Muscle of leg (tissue), 3 donors: ENCODE measurements at regions not wholly inside any gene's neighbourhood (a gene's known extent, or its start where the extent isn't known, plus 50 kb on each side); places are given as distances from the start of the nearest gene placed in this dataset.

Experiments
- DNase-seq: peaks from one replicate; pipeline ENCODE4 v3.0.0; 2013
- H3K27ac ChIP-seq: one replicate; pipeline ENCODE4 v1.5.1; 2013; ENCODE audit warnings: mild to moderate bottlenecking, low read length, control low read depth
- H3K27me3 ChIP-seq: one replicate; pipeline ENCODE4 v1.6.1; 2013; ENCODE audit warnings: low read length; ENCODE audit not compliant: control insufficient read depth, insufficient read depth
- H3K36me3 ChIP-seq: one replicate; pipeline ENCODE4 v1.6.1; 2013; ENCODE audit warnings: low read length; ENCODE audit not compliant: control insufficient read depth, insufficient read depth
- H3K4me1 ChIP-seq: one replicate; pipeline ENCODE4 v1.6.1; 2013; ENCODE audit warnings: low read length; ENCODE audit not compliant: control insufficient read depth, insufficient read depth
- H3K4me3 ChIP-seq: one replicate; pipeline ENCODE4 v1.5.1; 2013; ENCODE audit warnings: low read length, control low read depth
- H3K9me3 ChIP-seq: replicated peaks from 2 replicates; pipeline ENCODE4 v1.6.1; 2013; ENCODE audit warnings: low read depth, low read length; ENCODE audit not compliant: control insufficient read depth
- WGBS: methylation state at CpG from one replicate; pipeline ENCODE4 v1.1.5; 2013; ENCODE audit warnings: missing lambda C conversion rate; ENCODE audit not compliant: insufficient coverage; 5-methylcytosine and 5-hydroxymethylcytosine counted together

DNA sequence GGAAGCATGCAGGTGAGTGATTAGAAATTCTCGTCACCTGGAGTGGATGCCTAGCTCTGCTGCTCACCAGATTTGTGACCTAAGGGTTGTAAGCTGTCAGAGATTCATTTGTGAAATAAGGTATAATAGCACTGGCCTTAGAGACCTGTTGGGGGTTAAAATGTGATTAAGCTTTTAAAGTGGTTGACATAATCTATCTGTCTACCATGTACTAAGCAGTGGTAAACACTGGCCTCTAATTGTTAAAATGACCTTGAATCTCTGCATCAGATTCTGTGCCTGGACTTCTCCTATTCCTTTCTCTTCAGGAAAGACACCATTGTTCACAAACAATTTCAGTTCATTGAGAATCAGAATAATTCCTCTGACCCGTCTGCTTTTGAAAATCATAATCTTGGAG, 536.2 kb downstream of the CBLN4 start:
- 82% methylated on average over 1 of the region's 2 CpGs for WGBS
- no peaks in the 10 kb centered on the region for H3K36me3 ChIP-seq

DNA sequence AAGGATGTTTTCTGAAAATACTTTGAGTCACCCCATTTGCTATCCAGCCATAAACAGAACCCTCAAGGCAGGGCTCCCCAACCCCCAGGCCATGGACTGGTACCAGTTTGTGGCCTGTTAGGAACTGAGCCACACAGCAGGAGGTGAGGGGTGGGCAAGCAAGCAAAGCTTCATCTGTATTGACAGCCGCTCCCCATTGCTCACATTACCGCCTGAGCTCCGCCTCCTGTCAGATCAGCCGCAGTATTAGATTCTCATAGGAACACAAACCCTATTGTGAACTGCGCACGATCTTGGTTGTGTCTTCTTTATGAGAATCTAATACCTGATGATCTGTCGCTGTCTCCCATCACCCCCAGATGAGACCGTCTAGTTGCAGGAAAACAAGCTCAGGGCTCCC, 543.8 kb downstream of the CBLN4 start:
- Histone ChIP-seq H3K4me3 (no peak overlapping the region), H3K9me3 (no peaks in the 10 kb centered on the region), H3K27me3 (no peaks in the 10 kb centered on the region), H3K36me3 (no peaks in the 10 kb centered on the region), H3K27ac (no peak overlapping the region), H3K4me1 (no peaks in the 10 kb centered on the region)
- WGBS = 100% methylated on average over 2 of the region's 8 CpGs
- no peak for DNase-seq

More for the DNA sequence above, 536.2 kb downstream of the CBLN4 start:
- no peaks in the 10 kb centered on the region for H3K9me3 ChIP-seq
- H3K4me3 ChIP-seq = no peak overlapping the region
- DNase-seq = no peak
- H3K27me3 ChIP-seq = no peaks in the 10 kb centered on the region
- no peak overlapping the region for H3K27ac ChIP-seq
- H3K4me1 ChIP-seq = no peaks in the 10 kb centered on the region

DNA sequence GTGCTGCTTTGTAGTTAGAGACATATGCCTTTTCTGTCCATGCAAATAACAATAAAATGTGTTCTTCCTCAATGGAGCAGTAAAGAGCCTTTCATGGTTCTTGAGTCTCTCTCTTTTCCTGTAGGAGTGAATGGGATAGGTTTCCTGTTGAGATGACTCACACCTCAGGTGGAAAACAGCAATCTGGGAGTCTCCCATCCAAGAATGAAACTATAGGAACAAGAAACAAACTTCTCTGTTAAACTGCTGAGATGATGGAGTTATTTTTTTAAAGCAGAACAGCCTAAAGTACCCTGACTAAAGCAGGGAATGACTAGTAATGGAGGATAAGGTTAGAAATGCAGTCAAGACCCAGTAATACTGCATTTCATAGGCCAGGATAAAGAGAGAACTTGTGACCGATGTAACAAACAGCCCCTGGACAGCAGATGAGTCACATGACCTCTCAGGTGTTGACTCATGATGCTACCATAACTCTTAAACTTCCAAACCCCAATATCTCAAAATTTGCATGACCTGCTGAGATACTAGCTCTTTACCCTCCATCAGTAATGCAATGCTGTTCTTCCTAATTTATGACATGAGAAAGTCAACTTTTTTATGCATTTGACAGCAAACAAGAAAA, 548.9 kb downstream of the CBLN4 start:
- 86% methylated on average over 1 of the region's 1 CpG for WGBS
- H3K9me3 ChIP-seq = no peaks in the 10 kb centered on the region
- no peaks in the 10 kb centered on the region for H3K27me3 ChIP-seq
- no peaks in the 10 kb centered on the region for H3K36me3 ChIP-seq
- no peak for DNase-seq
- H3K27ac ChIP-seq = no peak overlapping the region
- no peak overlapping the region for H3K4me3 ChIP-seq
- H3K4me1 ChIP-seq = no peaks in the 10 kb centered on the region

DNA sequence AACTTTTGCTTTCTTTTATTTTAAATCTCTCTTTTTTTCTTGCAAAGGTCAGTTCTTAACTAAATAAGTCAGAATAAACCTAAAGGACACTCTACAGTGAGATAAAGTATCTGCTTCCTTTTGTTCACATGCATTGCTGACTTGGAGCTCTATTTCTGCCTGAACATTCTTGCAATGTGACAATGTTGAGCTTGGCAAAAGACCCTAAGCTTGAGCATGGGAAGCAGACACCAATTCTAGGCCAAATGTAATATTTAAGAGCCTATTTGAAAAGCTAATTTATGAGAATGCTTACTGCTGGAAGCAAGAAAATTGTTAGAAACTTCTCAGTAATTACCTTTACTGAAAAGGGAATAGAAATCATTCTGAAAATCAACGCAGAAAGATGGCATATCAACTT, 556.2 kb downstream of the CBLN4 start:
- H3K27ac ChIP-seq = no peak overlapping the region
- H3K27me3 ChIP-seq = no peaks in the 10 kb centered on the region
- no peaks in the 10 kb centered on the region for H3K36me3 ChIP-seq
- peak; percentile 6 for DNase-seq
- no peaks in the 10 kb centered on the region for H3K9me3 ChIP-seq
- no peaks in the 10 kb centered on the region for H3K4me1 ChIP-seq
- 83% methylated on average over 1 of the region's 1 CpG for WGBS
- H3K4me3 ChIP-seq = no peak overlapping the region

DNA sequence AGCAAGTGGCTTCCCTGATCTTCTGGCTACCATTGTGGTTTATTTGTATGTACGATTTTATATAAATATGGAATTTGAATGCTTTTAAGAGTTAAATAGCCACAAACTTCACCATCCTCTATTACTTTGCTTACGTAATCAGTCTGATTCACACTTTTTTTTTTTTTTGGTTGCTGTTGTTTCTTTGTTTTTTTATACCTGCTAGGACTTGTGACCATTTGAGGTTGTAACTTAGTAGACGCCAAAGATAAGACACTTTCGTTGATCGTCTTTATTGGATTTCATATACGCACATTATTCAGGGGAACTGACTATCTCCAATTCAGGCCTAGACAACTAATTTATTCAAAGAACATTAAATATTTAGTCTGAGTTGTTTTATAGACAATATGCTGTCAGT, 559.0 kb downstream of the CBLN4 start:
- no peaks in the 10 kb centered on the region for H3K27me3 ChIP-seq
- no peak overlapping the region for H3K27ac ChIP-seq
- no peaks in the 10 kb centered on the region for H3K9me3 ChIP-seq
- no CpG with 5 or more reads among the region's 6 CpGs for WGBS
- H3K36me3 ChIP-seq = no peaks in the 10 kb centered on the region
- DNase-seq = no peak
- no peak overlapping the region for H3K4me3 ChIP-seq
- no peaks in the 10 kb centered on the region for H3K4me1 ChIP-seq

DNA sequence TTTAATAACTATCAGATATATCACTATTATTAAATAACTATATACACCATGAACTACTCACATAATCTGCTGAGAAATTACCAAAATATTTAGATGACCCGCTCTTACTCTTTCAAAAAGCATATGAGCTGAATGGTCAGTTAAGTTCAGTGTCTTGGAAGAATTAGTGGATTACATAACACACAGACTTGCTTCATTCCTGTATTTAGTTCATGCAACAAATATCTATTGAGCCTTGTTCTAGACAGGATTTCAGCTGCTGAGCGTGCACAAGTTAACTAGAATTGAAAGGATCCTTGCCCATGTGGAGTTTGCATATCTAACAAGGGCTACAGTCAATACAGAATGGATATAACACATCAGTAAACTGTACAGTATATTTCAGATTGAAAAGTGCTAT, 566.2 kb downstream of the CBLN4 start:
- Histone ChIP-seq H3K4me3 (no peak overlapping the region), H3K36me3 (no peaks in the 10 kb centered on the region), H3K27me3 (no peaks in the 10 kb centered on the region), H3K9me3 (no peaks in the 10 kb centered on the region), H3K27ac (no peak overlapping the region), H3K4me1 (no peaks in the 10 kb centered on the region)
- DNase-seq = no peak
- WGBS = no CpG with 5 or more reads among the region's 2 CpGs

DNA sequence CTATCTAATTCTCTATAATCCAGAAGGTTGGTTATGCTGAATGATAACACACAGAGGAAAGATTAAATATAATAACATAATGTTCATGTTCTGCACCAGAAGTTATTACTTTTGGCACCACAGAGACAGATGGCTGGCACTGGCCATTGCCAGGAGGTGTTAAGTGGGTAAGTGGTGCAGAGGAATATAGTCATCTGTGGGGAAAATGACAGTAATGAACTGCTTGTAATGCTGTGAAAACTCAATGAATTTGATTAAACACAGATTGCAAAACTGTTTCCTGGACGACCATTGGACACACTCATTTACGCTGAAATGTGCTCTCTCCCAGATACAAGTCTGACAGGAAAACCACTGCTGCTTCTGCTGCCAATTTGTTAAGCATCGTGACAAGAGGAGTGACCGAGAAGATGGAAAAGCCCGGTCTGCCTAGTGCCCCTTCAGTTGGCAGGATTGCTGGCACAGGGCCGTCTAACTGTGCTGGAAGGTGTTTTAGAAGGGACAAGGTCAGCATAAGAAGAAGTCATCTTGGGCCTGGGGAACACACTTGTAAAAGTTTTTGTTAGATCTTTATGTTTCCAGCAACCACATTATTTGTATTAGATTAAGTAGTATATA, 567.4 kb downstream of the CBLN4 start:
- H3K27me3 ChIP-seq = no peaks in the 10 kb centered on the region
- no peaks in the 10 kb centered on the region for H3K4me1 ChIP-seq
- no peak overlapping the region for H3K27ac ChIP-seq
- 62% methylated on average over 6 of the region's 6 CpGs for WGBS
- H3K9me3 ChIP-seq = no peaks in the 10 kb centered on the region
- peak; percentile 35 for DNase-seq
- no peaks in the 10 kb centered on the region for H3K36me3 ChIP-seq
- H3K4me3 ChIP-seq = no peak overlapping the region

DNA sequence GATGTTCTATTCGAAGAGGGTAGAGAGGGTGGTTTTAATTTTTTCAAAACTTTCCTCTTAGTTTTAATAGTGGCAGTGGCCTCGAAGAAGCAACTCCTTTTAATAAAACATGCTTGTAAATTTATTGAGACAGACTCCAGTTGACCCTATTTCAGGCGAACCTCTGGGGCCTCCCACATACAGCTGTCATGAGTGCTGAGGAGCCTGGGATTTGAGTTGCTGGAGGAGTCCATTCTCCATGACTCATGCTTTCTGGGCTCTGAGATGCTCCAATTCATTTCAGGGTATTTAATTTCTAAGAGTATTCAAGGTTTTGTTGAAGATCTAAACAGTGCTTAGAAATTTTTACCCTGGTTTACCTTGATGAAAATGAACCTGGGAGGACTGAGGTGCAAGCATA, 580.4 kb downstream of the CBLN4 start:
- WGBS = no CpG with 5 or more reads among the region's 3 CpGs
- no peaks in the 10 kb centered on the region for H3K27me3 ChIP-seq
- no peak overlapping the region for H3K4me3 ChIP-seq
- H3K9me3 ChIP-seq = no peaks in the 10 kb centered on the region
- no peak overlapping the region for H3K27ac ChIP-seq
- no peaks in the 10 kb centered on the region for H3K4me1 ChIP-seq
- peak; percentile 75 for DNase-seq
- H3K36me3 ChIP-seq = no peaks in the 10 kb centered on the region

DNA sequence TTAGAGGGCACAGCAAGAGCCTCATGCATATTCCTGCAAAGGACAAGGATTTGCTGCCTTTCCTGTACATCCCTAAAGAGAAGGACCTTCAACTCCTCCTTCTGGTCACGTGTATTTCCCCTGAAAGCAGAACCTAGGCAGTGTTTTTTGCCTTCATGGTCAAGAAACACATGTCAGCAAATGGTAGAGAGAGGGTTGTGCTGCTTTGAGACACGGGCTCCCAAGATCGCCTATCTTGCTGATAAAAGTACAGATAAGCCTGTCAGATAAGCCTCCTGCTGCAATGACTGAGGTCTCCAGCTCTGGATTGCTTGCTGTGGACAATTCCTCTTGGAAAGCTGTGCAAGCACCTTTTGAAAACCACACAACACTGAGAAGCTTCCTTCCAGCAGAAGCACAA, 580.8 kb downstream of the CBLN4 start:
- Histone ChIP-seq H3K27ac (no peak overlapping the region), H3K4me3 (no peak overlapping the region), H3K36me3 (no peaks in the 10 kb centered on the region), H3K9me3 (no peaks in the 10 kb centered on the region), H3K4me1 (no peaks in the 10 kb centered on the region), H3K27me3 (no peaks in the 10 kb centered on the region)
- no peak for DNase-seq
- 58% methylated on average over 2 of the region's 3 CpGs for WGBS

DNA sequence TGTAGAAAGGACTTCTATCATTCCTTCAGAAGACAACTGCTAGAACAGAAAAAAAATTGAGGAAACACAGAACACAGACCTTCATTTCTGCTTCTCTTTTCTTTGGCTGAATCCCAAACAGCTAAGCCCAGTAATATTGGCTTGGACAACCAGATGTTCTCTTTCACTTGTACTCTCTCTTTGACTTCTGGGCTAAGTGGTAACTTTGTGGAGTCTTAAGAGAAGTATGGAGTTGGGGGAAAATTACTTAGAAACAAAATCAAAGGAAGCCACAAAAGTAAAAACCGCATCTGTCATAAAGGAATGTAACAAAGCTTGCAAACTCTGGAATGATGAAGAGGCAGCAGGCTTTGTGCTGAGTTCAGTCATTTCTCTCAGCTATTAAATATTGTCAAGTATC, 587.5 kb downstream of the CBLN4 start:
- no CpG with 5 or more reads among the region's 1 CpG for WGBS
- H3K9me3 ChIP-seq = no peaks in the 10 kb centered on the region
- peak; percentile 74 for DNase-seq
- H3K27ac ChIP-seq = no peak overlapping the region
- no peaks in the 10 kb centered on the region for H3K4me1 ChIP-seq
- no peaks in the 10 kb centered on the region for H3K36me3 ChIP-seq
- no peak overlapping the region for H3K4me3 ChIP-seq
- H3K27me3 ChIP-seq = no peaks in the 10 kb centered on the region
